NCI-H69 (cell line): ENCODE measurements at regions not wholly inside any gene's neighbourhood (a gene's known extent, or its start where the extent isn't known, plus 50 kb on each side); places are given as distances from the start of the nearest gene placed in this dataset.

Experiments used
- DNase-seq: peaks from one replicate; lab custom pipeline; 2025; lab: John Stamatoyannopoulos, UW

- DNase-seq: no peak
Observed at GRCh38 chr2:217722883-217723472, 279.8 kb downstream of the TNS1 start.

- peak; percentile 86 for DNase-seq
Observed at GRCh38 chr2:217717646-217718045, 285.1 kb downstream of the TNS1 start.

- no peak for DNase-seq
Observed at GRCh38 chr2:217715484-217715883, 287.3 kb downstream of the TNS1 start.

GRCh38 chr2:217714287-217714751, 288.5 kb downstream of the TNS1 start:
- no peak for DNase-seq

GRCh38 chr2:217713395-217714286, 289.2 kb downstream of the TNS1 start:
- peak; percentile 46 for DNase-seq

- no peak for DNase-seq
Observed at GRCh38 chr2:217712431-217712830, 290.4 kb downstream of the TNS1 start.

- DNase-seq: no peak
Observed at GRCh38 chr2:217711188-217711587, 291.6 kb downstream of the TNS1 start.

GRCh38 chr2:217710211-217710765, 292.5 kb downstream of the TNS1 start:
- no peak for DNase-seq

- no peak for DNase-seq
Observed at GRCh38 chr2:217709478-217710210, 293.2 kb downstream of the TNS1 start.

GRCh38 chr2:217707131-217707611, 295.6 kb downstream of the TNS1 start:
- DNase-seq: peak; percentile 1

GRCh38 chr2:217706513-217706912, 296.3 kb downstream of the TNS1 start:
- DNase-seq: no peak

- no peak for DNase-seq
Observed at GRCh38 chr2:217706095-217706494, 296.7 kb downstream of the TNS1 start.

GRCh38 chr2:217705461-217705860, 297.3 kb downstream of the TNS1 start:
- no peak for DNase-seq

- DNase-seq: no peak
Observed at GRCh38 chr2:217703999-217704398, 298.8 kb downstream of the TNS1 start.

GRCh38 chr2:217703102-217703501, 299.7 kb downstream of the TNS1 start:
- no peak for DNase-seq

- DNase-seq: no peak
Observed at GRCh38 chr2:217701622-217702021, 301.2 kb downstream of the TNS1 start.

GRCh38 chr2:217698691-217699090, 304.1 kb downstream of the TNS1 start:
- DNase-seq: no peak

GRCh38 chr2:217695033-217695520, 307.7 kb downstream of the TNS1 start:
- DNase-seq: no peak

GRCh38 chr2:217694291-217694690, 308.5 kb downstream of the TNS1 start:
- DNase-seq: no peak

- no peak for DNase-seq
Observed at GRCh38 chr2:217693363-217693762, 309.4 kb downstream of the TNS1 start.

- DNase-seq: no peak
Observed at GRCh38 chr2:217691920-217692666, 310.7 kb downstream of the TNS1 start.
